ENCODE measurements at regions not wholly inside any gene's neighbourhood (a gene's known extent, or its start where the extent isn't known, plus 50 kb on each side); places are given as distances from the start of the nearest gene placed in this dataset.

DNA sequence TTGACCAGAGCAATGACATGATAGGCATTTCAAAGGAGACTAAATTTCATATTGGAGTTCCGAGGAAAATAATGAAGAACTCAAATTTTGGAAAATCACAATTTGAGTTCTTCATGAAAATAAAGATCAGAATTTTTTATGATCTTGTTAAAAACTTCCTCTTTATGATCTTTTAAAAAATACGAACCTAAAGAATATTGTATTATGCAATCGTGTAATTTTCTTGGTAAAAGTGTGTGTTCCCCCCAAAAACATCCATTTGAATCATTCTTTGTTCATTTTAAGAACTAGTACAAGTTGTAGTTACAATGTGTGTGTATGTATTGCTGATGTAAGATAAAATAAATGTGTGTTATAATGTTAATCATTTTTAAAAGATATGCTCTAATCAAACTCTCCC, 79.3 kb upstream of the PDK4 start:
- no peak for DNase-seq
- H3K23ac ChIP-seq (ENCODE audit: low read depth, low read length) = no peak overlapping the region
- no peaks in the 10 kb centered on the region for H3K36me3 ChIP-seq (ENCODE audit: control insufficient read depth, insufficient read depth, low read length)
- ATAC-seq (ENCODE audit: low read depth) = no peak
- H2BK5ac ChIP-seq (ENCODE audit: low read depth, low read length, poor library complexity, severe bottlenecking) = no peak overlapping the region
- dilution Hi-C loops (cut with HindIII; ENCODE audit: low sequenced_read_pairs, unreplicated experiment) (loop anchor here (25.0 kb wide), 1 partner anchor 163 kb away; no protein-coding TSS in a partner anchor), in situ Hi-C loops (cut with MboI; ENCODE audit: low sequenced_read_pairs) (no loop called here), intact Hi-C loops (cut with micrococcal nuclease) (no loop called here)
- H3K9ac ChIP-seq (ENCODE audit: low read depth, low read length) = no peak overlapping the region
- BruUV-seq (replicated peaks) = no TSS peak
- no peak overlapping the region for H4K91ac ChIP-seq (ENCODE audit: insufficient read depth, low read depth, low read length)
- CTCF ChIA-PET = interaction anchor here (1.1 to 1.5 kb wide), 2 partner anchors 10 to 14 kb away, joined by 3 to 4 read pairs; no protein-coding TSS in a partner anchor
- H2BK20ac ChIP-seq (ENCODE audit: low read depth, low read length) = no peak overlapping the region
- H3K14ac ChIP-seq (replicated peaks; ENCODE audit: low read depth, low read length) = no peak overlapping the region
- WGBS, 2 experiments (ENCODE audit: extremely low coverage in 2 of 2, insufficient read length in 1 of 2) = no CpG with 5 or more reads among the region's 3 CpGs
- no peak for TF ChIP-seq MXI1 (IDR thresholded peaks at IDR 0.05; ENCODE audit: borderline replicate concordance, low read depth, low read length)
- TF ChIP-seq CTCF (conservative IDR thresholded peaks at IDR 0.05; ENCODE audit: low read depth, low read length) = no peak
- no peak for TF ChIP-seq NFE2L2 (IDR thresholded peaks at IDR 0.05; ENCODE audit: low read depth, low read length)
- TF ChIP-seq POLR2A (IDR thresholded peaks at IDR 0.05; ENCODE audit: low read depth, low read length) = no peak
- TF ChIP-seq MAZ (IDR thresholded peaks at IDR 0.05; ENCODE audit: borderline replicate concordance, low read depth, low read length) = no peak
- no peak for TF ChIP-seq CEBPB (IDR thresholded peaks at IDR 0.05; ENCODE audit: low read depth, low read length)
- TF ChIP-seq RFX5 (IDR thresholded peaks at IDR 0.05; ENCODE audit: low read depth, low read length) = no peak
- TF ChIP-seq FOS (IDR thresholded peaks at IDR 0.05; ENCODE audit: low read depth, low read length) = no peak
- no peak for TF ChIP-seq MAFK (IDR thresholded peaks at IDR 0.05; ENCODE audit: low read depth, low read length)
- TF ChIP-seq BHLHE40 (IDR thresholded peaks at IDR 0.05; ENCODE audit: low read depth, low read length) = no peak
- TF ChIP-seq RCOR1 (IDR thresholded peaks at IDR 0.05; ENCODE audit: insufficient replicate concordance, low read length) = no peak
- TF ChIP-seq, protein P1, sequence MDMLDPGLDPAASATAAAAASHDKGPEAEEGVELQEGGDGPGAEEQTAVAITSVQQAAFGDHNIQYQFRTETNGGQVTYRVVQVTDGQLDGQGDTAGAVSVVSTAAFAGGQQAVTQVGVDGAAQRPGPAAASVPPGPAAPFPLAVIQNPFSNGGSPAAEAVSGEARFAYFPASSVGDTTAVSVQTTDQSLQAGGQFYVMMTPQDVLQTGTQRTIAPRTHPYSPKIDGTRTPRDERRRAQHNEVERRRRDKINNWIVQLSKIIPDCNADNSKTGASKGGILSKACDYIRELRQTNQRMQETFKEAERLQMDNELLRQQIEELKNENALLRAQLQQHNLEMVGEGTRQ (IDR thresholded peaks at IDR 0.05; ENCODE audit: low read depth, low read length) = no peak
- no peak for TF ChIP-seq RAD21 (IDR thresholded peaks at IDR 0.05; ENCODE audit: low read length)
- no peak for TF ChIP-seq SMC3 (IDR thresholded peaks at IDR 0.05; ENCODE audit: low read depth, low read length)
- no peak for TF ChIP-seq CHD1 (IDR thresholded peaks at IDR 0.05; ENCODE audit: low read depth, low read length)
- TF ChIP-seq, protein P2, sequence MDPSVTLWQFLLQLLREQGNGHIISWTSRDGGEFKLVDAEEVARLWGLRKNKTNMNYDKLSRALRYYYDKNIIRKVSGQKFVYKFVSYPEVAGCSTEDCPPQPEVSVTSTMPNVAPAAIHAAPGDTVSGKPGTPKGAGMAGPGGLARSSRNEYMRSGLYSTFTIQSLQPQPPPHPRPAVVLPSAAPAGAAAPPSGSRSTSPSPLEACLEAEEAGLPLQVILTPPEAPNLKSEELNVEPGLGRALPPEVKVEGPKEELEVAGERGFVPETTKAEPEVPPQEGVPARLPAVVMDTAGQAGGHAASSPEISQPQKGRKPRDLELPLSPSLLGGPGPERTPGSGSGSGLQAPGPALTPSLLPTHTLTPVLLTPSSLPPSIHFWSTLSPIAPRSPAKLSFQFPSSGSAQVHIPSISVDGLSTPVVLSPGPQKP (IDR thresholded peaks at IDR 0.05; ENCODE audit: borderline replicate concordance, low read depth, low read length) = no peak
- H2AFZ ChIP-seq (replicated peaks; ENCODE audit: low read length, poor library complexity) = no peak overlapping the region
- H3K4me3 ChIP-seq (ENCODE audit: insufficient read depth, low read depth, low read length) = no peak overlapping the region
- H3K4ac ChIP-seq (ENCODE audit: low read depth, low read length) = no peak overlapping the region
- no peak overlapping the region for H4K8ac ChIP-seq (ENCODE audit: low read depth in 2 of 2, low read length in 2 of 2)
- no peak overlapping the region for H4K5ac ChIP-seq (ENCODE audit: low read depth, low read length)
- H2BK15ac ChIP-seq (ENCODE audit: low read depth, low read length) = no peak overlapping the region
- no peaks in the 10 kb centered on the region for H3K4me1 ChIP-seq (ENCODE audit: control insufficient read depth, insufficient read depth, low read length)
- H4K20me1 ChIP-seq (ENCODE audit: insufficient read depth, low read length) = no peaks in the 10 kb centered on the region
- no peaks in the 10 kb centered on the region for H3K9me3 ChIP-seq (ENCODE audit: control insufficient read depth, insufficient read depth, low read length)
- H2AK9ac ChIP-seq (replicated peaks; ENCODE audit: low read depth, low read length, poor library complexity) = no peak overlapping the region
- no peaks in the 10 kb centered on the region for H3K79me1 ChIP-seq (ENCODE audit: low read depth in 1 of 2, low read length in 2 of 2)
- no peak overlapping the region for H3K56ac ChIP-seq (ENCODE audit: extremely low read depth, insufficient read depth, low read length)
- H3K9me1 ChIP-seq (ENCODE audit: insufficient read depth, low read length) = no peaks in the 10 kb centered on the region
- H2BK120ac ChIP-seq (ENCODE audit: low read depth, low read length) = no peak overlapping the region
- no peak overlapping the region for H3K27ac ChIP-seq (ENCODE audit: insufficient read depth, low read length)
- H3K27me3 ChIP-seq (ENCODE audit: control insufficient read depth, insufficient read depth, low read length) = no peaks in the 10 kb centered on the region; the same call in 1 of the 2 replicates
- no peak overlapping the region for H2AK5ac ChIP-seq (ENCODE audit: low read depth, low read length)
- POLR2A ChIA-PET (ENCODE audit: unreplicated experiment) = no interaction called here
- no peak overlapping the region for H3K4me2 ChIP-seq (ENCODE audit: low read depth, low read length)
- no peak overlapping the region for H3K18ac ChIP-seq (ENCODE audit: low read depth, low read length)
